Non-pigmented ciliary epithelial cell (primary cell): ENCODE measurements at regions not wholly inside any gene's neighbourhood (a gene's known extent, or its start where the extent isn't known, plus 50 kb on each side); places are given as distances from the start of the nearest gene placed in this dataset.

ENCODE experiments used
- DNase-seq: peaks from one replicate; pipeline ENCODE4 v3.0.0-alpha.2; 2010; ENCODE audit warnings: low read depth

DNA sequence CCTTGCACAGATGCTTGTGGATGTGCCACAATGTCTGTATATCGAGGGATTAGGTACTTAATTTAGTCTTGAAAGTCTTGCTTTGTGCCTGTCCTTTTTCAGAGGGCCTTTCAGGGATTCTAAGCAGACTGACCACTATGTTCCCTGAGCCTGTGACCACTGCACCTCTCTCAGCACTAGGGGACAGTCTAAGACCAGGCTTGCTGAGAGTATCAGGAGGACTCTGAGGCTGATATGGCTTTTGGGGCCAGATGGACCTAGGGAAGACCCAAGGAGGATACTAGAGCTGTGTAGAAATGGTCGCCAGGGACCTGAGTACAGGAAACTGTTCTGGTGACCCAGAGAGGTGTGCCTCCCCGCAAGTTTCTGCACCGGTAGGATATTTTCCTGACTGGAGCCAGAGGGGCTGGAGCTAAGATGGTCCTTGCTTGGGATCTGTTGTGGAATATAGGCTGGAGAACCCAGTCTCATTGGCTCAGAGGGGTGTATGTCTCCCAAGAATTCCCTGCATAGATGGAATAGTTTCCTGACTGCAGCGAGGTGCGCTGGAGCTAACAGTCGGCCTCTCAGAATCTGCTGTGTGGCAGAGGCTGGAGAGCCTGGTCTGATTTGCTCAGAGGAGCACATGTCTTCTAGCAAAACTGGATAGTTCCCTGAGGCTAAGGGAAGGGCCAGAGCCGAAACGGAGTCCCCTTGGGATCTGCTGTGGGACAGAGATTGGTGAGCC, 213.2 kb upstream of the DCBLD2 start:
- DNase-seq = no peak

DNA sequence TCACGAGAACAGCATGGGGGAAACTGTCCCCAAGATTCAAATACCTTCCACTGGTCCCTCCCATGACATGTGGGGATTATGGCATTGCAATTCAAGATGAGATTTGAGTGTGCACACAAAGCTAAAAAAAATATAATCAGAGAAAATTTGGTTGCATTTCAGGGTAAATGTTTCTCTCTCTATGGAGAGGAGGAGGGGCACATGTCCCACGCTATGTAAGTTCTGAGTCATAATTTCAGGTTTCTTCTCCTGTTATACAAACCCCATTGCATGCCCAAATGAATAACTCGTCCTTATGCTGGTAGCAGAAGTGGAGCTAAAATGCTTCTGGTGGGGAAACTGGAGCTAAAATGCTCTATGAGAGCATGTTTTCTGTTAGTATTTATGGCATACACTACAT, 209.7 kb upstream of the DCBLD2 start:
- DNase-seq = no peak

DNA sequence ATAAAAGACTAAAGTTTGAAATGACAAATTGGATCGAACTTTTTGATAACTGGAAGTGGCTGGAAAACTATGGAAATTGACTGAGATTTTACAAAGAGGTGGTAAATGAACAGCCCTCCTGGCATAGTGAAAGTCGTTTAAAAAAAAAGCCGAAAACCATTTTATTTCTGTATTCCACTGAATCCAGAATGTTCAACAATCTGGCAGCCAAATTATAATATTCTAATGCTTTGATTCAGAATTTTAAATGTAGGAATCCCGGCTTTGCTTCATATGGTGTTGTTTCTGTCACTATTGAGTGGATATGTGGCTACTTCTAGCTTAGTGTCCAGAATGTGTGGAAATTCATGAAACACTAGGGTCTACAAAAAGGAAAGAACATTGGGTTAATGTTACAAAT, 208.9 kb upstream of the DCBLD2 start:
- DNase-seq = no peak

DNA sequence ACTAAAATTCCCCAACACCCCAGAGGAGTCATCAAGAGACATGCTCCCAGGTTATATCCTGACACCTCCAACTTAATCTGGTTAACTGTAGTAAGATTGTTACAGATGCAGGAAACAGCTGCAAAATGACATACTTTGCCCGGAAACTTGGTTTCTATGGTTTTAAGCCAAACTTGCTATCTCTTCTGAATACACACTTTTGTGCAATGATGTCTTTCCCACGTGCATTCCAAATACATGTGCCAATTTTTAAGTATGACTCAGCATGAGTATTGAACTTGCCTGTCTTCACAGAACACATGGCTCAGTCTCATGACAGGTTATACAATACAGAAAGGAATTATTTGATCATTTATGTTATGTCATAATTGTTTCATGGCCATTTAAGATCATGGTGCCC, 207.0 kb upstream of the DCBLD2 start:
- peak; percentile 94 for DNase-seq

DNA sequence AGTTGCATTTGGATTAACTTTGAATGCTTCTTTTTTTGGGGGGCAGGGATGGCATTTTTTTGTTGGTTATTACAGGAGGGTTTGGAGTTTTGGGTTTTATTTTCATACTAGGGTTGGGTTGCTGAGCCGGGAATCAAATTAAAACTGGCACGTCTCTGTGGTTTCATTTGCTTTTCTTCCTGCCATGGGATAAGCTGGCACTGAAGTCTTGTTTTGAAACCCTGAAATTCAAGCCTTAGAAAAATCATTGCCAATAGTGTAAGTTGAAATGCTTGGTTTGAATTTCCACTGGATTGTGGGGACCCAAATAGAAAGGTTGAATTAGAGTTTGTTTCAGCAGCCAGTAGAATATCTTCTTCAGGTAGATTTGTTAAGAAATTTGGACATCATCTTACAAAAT, 193.1 kb upstream of the DCBLD2 start:
- no peak for DNase-seq

DNA sequence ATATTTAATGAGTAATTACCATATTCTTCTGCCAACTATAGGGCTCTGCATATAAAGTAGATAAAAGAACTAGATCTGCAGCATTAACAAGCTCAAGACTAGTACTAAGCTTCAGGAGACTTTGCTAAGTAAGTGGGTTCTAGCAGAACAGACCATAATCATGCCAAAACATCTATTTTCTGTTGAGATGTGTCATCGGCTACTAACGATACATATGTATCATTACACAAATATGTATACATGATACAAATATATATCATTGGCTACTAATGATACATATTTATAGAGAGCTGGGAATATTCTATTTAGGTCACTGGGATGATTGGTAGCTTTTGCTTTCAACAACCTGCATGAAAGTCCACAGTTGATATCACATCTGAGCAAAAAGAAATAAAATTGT, 185.8 kb upstream of the DCBLD2 start:
- no peak for DNase-seq

DNA sequence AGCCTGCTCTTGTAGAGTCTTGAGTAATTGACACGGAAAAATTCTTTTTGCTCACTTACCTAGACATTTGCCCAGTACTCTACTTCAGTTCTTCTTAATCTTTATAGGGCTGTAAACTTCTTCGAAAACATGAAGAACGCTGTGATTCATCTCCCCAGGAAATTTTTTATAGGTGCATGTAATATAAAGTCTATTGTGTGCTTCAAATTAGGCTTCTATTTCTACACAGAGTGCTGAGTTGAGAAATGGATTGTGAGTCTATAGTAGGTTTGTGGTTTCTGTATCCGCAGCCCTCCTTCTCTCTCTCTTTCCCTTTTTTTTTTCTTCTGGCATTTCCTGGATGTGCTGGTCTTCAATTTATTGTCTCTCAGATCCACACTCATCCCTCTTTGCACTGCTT, 183.3 kb upstream of the DCBLD2 start:
- no peak for DNase-seq

DNA sequence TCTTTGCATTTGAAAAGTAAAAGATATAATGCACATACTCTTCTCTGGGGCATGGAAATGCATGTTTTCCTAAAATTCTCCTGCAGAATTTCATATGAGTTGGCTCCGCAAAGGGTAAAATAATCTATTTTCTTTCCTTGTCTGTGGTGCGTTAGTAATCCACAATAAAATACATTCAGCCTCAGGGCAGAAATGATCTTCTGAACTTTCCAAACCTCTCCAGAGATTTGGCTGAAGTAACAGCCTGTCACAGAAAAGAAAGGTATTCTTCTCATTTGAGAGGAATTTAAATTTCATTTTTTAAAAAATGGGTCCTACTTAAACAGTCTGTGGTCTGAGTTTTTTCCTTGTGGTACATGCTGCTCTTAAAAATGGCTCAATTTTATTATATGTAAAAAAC, 182.7 kb upstream of the DCBLD2 start:
- no peak for DNase-seq

DNA sequence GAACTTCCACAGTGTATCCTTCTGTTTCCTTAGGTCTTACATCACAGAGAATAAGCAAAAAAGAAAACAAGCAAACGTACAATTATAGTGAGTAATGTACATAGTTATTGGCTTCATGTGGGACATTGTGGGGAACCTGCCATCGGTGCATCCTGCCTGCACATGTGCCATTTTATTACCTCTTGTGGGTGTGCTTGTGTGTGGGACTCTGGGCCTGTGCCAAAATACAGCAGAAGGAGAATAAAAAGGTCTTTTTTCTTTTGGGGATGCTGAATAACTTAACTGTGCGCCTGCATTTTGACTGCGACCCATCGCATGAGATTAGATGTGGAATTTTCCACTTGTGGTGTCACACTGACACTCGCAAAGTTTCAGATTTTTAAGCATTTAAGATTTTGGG, 169.6 kb upstream of the DCBLD2 start:
- DNase-seq = no peak

DNA sequence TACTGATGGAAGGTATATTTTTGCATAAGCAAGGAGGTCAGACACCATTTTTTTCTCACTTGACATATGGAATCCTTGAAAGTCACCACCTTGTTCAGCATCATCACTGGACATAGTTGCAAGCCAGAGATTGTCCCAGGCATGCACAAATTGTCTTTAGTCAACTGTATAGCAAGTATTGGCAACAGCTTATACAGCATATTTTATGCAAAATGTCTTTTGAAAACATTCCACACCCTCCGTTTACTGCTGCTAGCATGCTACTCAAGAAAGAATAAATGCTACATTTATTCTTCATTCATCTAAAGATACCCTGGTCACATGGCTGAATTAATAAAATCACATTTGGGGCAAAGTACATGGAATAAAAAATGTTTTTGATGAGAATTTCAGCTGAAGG, 168.5 kb upstream of the DCBLD2 start:
- no peak for DNase-seq

DNA sequence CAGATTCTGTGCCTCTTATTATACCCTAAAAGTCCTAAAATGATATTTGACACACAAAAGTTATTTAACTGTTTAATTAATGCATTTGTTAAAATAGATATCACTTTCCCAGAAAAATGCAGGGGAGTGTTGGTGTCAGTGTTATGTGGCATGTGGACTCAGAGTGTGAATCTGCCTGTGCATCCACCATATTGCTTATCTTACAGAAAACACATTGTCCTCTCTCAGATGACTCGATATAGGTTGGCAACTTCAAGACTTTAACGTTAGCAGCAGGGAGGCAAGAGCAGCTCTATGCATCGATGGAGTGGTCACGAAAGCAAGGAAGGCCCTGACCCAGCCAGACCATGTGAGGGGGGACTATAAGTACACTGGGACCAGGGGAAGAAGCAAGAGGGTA, 165.4 kb upstream of the DCBLD2 start:
- DNase-seq = no peak

DNA sequence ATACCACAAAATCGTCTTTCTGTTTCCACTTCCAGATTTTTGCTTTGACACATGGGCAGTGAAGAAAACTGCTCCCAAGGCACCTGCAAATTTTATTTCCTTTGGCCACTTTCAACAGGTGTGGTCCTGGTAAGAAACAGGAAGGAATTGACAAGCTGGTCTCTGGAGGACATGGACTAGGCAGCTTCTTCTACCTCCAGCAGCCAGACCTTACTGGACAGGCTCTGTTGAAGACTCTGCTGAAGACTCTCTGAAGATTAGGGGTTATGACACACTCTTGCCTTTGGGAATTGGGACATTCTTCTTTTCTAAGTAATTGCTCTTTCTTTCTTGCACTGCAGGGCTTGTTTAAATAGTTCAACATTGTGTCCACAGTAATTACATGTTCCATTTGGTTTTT, 147.7 kb upstream of the DCBLD2 start:
- no peak for DNase-seq

DNA sequence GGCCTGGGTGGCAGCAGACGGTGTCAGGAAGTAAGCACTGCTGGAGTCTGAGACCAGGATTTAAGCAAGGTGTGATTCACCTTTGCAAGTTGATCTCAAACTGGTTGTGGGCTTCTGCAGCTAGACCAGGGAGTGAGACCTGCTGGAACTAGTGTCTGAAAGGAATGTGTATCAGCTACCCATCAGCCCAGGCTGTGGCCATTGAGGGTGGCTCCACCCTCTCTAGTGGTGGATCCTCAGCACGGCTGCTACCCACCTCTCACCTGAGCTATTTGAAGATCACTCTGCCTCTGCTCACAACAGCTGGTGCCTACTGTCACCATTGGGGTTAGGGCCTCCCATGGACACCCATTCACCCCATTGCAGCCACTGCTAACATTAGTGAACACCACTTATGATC, 140.3 kb upstream of the DCBLD2 start:
- DNase-seq = no peak

DNA sequence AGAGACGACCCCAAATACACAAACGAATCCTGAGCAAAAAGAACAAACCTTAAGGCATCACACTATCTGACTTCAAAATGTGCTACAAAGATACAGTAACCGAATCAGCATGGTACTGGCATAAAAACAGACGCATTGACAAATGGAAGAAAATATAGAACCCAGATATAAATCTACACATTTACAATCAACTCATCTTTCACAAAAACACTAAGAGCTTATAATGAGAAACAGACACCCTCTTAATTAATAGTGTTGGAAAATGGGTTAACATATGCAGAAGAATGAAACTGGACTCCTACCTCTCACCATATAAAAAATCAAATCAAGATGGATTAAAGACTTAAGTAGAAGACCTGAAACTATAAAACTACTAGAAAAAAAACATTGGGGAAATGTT, 130.3 kb upstream of the DCBLD2 start:
- DNase-seq = no peak

DNA sequence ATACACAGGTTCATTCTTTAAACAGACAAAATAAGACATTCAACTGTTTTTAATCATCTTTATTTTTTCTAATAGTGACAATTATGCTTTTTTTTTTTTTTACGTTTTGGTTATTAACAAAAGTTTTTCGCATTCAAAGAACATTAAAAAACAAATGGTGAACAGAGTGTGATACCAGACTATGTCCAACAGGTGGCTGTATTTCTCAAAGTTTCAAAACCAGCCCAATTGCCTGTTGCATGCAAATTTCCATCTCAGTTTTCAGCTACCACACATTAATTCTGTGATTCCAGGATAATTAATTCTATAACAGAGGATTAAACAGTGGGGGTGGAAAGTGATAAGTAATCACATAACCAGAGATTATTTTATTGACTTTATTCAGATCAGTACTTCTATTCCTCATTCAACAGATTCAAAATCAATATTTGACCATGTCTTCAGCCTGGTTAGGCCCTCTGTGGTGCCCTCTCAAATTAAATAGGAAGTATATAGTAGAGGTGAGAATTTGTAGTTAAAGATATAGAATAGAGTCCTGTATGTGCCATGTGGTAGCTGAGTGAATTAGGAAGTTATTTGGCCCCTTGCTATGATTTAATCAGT, 122.2 kb upstream of the DCBLD2 start:
- peak; percentile 23 for DNase-seq

DNA sequence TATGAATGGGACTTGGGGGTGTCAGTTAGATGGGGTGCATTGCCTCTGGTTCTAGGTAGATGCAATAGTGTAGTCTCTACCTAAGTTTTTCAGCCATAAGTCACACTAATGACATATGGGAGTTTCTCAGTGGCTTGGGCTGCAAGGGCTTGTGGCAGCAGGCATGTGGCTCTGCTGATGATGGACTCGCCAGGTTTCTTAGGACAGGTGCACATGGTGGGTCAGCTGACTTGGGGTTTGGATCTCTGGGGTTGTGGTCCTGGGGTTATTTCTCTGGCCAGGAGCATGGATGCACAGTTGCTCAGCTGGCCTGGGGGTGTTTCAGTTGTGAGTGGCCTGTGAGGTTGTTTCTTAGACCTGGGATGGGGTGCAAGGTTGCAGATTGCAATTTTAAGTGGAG, 120.0 kb upstream of the DCBLD2 start:
- DNase-seq = no peak

DNA sequence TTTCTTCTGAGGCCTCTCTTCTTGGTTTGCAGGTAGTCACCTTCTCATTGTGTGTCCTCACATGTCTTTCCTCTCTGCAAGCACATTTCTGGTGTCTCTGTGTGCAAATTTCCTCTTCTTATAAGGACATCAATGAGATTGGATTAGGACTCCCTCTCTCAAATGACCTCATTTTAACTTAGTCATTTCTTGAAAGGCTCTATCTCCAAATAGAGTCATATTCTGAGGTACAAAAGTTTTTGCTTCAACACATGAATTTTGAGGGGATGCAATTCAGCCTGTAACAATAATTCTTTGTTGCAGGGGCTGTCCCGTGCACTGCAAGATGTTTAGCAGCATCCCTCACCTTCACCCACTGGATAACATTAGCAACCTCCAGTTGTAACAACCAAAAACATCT, 115.0 kb upstream of the DCBLD2 start:
- DNase-seq = no peak

DNA sequence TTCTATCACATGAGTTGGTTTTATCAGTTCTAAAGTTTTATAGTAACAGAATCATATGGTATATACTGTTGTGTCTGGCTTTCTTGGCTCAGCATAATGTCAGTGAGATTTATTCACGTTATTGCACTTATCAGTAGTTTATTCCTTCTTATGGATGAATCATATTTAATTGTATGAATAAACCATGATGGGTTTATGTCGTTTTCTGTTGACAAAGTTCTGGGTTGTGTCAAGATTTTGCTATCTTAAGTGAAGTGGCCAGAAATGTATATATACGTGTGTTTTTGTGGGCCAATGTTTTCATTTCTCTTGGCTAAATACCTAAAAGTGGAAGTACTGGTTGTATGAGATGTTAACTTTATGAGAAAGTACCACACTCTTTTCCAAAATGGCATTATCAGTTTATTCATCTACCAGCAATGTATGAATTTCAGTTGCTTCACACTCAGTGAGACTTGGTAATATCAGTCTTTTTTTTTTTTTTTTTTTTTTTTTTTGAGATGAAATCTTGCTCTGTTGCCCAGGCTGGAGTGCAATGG, 112.4 kb upstream of the DCBLD2 start:
- DNase-seq = no peak

DNA sequence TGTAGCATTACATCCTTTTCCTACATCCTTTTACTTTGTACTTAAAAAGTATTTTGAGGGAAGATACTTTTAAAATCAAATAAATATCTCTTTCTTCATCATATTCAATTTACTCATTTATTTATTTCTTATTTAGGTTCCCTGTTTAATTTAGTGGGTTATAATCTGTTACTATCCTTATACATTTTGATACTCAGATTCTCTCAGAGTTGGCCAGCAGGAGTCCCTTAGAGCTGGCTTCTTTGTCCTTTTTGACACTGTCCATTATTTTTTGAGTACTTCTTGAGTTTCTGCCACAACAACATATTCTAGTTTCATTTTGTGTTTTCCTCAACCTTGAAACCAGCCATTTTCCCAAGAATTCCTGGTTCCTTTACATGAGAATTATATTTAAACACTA, 111.6 kb upstream of the DCBLD2 start:
- no peak for DNase-seq

DNA sequence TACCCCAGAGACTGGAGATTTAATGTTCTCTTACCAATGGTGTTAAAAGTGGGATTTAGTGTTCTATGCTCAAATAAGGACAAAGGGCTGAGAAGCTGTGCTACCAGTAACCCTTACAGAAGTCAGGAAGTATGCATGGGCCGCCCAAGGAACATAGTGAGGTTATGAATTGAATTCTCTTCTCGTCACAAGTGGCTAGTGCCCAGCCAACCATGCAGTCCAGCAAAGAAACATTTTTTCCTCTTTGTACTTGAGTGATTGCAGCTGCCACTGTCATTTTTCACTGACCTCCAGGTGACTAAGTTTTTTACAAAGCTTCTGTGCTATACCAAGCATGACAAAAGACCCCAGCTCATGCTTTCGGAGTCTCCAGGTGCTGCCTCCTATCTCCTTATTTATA, 110.6 kb upstream of the DCBLD2 start:
- peak; percentile 64 for DNase-seq

DNA sequence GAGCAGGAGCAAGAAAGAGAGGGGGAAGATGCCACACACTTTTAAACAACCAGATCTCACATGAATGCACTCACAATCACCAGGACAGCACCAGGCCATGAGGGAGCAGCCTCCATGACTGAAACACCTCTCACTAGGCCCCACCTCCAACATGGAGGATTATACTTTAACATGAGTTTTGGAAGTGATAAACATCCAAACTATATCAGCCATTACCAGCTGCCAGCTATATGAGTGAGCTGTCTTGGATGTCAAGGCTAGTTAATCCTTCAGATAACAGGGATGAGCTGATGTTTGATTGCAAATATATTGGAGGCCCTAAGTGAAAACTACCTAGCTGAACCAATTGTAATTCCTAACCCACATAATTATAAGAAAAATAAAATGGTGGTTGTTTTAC, 108.4 kb upstream of the DCBLD2 start:
- DNase-seq = no peak

DNA sequence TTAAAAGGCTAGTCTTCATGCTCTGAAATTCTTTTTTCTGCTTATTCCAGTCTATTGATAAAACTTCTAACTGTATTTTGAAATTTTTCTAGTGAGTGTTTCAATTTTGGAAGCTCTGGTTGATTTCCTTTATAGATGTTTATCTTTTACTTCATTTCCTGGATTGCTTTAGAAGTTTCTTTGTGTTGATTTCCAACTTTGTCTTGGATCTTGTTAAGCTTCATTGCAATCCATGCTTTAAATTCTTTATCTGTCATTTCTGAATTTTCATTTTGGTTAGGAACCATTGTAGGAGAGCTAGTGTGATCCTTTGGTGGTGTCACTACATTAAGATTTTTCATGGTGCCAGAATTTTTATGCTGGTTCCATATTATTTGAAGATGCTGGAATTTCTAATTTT, 105.2 kb upstream of the DCBLD2 start:
- DNase-seq = no peak

DNA sequence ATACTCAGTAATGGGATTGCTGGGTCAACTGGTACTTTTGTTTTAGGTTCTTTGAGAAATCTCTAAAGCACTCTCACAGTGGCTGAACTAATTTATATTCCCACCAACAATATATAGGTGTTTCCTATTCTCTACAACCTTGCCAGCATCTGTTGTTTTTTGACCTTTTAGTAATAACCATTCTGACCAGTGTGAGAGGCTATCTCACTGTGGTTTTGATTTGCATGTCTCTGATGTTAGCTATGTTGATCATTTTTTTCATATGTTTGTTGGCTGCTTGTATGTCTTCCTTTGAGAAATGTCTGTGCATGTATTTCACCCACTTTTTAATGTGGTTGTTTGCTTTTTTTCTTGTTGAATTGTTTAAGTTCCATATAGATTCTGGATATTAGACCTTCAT, 98.2 kb upstream of the DCBLD2 start:
- DNase-seq = no peak

DNA sequence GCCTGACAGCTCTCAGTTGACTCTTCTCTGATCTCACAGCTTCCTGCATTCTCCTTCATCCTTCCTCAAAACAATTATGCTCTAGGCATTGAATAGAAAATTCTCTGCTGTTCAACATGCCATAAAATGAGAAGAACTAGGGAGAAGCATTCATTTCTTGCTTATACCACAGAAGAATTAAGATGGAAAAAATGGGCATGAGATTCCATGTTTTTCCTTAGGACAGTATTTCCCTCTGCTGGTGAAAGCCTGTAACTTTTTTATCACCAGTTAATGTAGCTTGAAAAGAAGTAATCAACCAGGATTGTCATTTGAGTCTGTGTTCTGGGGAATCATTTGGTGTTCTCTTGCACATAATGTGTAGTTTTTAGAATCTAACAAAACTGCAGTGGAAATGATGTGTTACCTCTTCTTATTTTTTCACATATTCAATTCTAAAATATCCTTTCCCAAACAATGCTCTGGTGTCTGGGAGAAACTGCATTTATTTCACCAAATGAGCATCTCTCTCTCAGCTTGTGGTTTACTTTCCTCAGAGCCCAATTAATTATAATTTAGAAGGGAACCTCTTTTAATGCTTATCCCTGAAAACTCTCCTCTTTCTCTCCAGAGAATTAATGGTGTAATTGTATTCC, 92.8 kb upstream of the DCBLD2 start:
- no peak for DNase-seq
